Motor neuron (in vitro differentiated cells): ENCODE measurements at regions not wholly inside any gene's neighbourhood (a gene's known extent, or its start where the extent isn't known, plus 50 kb on each side); places are given as distances from the start of the nearest gene placed in this dataset.
"Not testable (repeated sequence)": the region's sequence is repeated elsewhere in the genome, so short reads cannot be mapped to it uniquely, and the experiment has no call there.

Experiments used
- ATAC-seq, 8 experiments: fragments of 200-7000 bp; cut with Tn5 transposase; replicated peaks in 6 of 8; 2 replicates each; pipeline ENCODE4 v1.8.0; 2021; ENCODE audit warnings: mild to moderate bottlenecking in 8 of 8, moderate library complexity in 8 of 8
- H3K27ac ChIP-seq, 2 donors: fragments of 250-450 bp; sonication (Bioruptor Pico); 2 replicates each; pipeline ENCODE4 v1.9.0; 2021; ENCODE audit warnings: antibody characterized with exemption in 2 of 2, mild to moderate bottlenecking in 2 of 2, moderate library complexity in 1 of 2
- H3K4me1 ChIP-seq, 2 donors: fragments of 250-450 bp; sonication (Bioruptor Pico); replicated peaks in 1 of 2; 2 replicates each; pipeline ENCODE4 v1.6.1; 2021; ENCODE audit warnings: antibody characterized with exemption in 2 of 2, mild to moderate bottlenecking in 2 of 2, moderate library complexity in 1 of 2
- H3K4me3 ChIP-seq, 5 donors: fragments of 250-450 bp; sonication (Bioruptor Pico); 2 replicates each; pipeline ENCODE4 v1.9.0; 2021; ENCODE audit warnings: antibody characterized with exemption in 5 of 5, mild to moderate bottlenecking in 5 of 5, moderate library complexity in 4 of 5
- WGBS, 10 experiments: fragments of 450-650 bp; shearing (Covaris generic); methylation state at CpG; one replicate each; pipeline ENCODE4 v1.0.0; 2022; 5-methylcytosine and 5-hydroxymethylcytosine counted together
- in situ Hi-C, 9 experiments: fragments of 400-800 bp; cut with MboI; loops; one replicate each; pipeline ENCODE4 v1.15.0; 2021; ENCODE audit warnings: low sequenced_read_pairs in 9 of 9, low pct_unique_long_range_greater_than_20kb in 2 of 9; ENCODE audit not compliant: unreplicated experiment in 9 of 9

DNA sequence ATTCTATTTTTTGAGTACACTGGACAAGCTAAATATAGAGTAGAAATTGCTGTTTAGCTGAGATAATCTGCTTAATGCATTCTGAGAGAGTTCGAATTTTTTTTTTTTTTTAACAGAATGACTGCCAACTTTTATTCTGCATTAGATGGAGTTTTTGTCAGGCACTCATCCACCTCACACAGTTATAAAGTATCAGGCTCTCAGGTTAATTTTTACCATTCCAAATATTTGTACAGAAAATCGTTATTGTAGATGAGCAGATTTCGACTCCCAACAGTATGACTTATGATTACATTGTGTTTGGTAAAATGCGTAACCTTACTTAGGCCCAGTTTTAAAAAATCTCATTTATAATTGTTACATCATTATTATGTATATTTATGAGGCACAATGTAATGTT lies 1731.0 kb downstream of the GRIK2 start:
- in situ Hi-C loops: no loop called here
- no peak overlapping the region for H3K27ac ChIP-seq
- WGBS, 10 experiments: 20 to 100% (median 61%) methylated on average over 1 to 4 of the region's 4 CpGs; no CpG with 5 or more reads in 2 of the 10 experiments
- H3K4me1 ChIP-seq: no peaks in the 10 kb centered on the region
- no peak overlapping the region for H3K4me3 ChIP-seq
- ATAC-seq: no peak

DNA sequence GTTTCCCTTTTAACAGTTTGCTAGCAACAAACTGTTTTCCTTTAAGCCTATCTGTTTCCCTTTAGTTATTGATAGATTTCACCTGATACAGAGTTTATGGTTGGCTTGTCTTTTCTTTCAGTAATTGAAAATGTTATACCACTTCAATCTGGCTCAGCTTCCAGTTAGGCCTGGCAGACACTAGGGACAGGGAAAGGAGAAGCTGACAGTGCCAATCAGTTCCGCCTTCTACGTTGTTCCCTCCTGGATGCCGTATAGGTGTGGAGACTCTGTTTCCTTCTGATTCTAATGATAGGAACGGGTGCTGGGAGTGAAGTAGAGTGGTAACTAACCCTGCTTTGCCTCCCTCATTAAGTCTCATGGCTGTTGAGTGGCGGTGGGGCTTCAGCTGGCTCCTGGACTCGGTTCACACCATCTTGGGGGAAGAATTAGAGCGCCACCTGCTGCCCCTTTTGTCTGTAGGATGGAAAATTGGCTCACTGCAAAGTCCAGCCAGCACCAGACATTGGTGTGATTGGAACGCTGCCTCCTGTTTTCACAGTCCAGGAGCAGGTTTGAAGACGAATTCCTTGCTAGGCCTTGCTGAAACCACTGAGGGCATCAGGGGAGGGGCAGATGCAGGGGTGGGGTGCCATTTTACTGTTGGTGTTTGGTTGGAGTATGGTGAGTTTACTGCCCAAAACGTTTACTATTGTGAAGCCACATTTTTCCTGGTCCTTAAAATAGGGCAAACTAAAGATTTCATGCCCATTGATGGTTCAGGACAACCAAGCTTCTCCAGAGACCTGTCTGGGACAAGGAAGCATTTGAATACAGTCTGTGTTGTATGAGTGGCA lies 1729.5 kb downstream of the GRIK2 start:
- Histone ChIP-seq H3K4me3 (no peak overlapping the region), H3K4me1 (no peaks in the 10 kb centered on the region), H3K27ac (no peak overlapping the region)
- WGBS, 10 experiments: 0 to 80% (median 43%) methylated on average over 1 to 8 of the region's 10 CpGs; no CpG with 5 or more reads in 3 of the 10 experiments
- ATAC-seq: peak; percentile 26 to 99 (median 68)
- in situ Hi-C loops: no loop called here

DNA sequence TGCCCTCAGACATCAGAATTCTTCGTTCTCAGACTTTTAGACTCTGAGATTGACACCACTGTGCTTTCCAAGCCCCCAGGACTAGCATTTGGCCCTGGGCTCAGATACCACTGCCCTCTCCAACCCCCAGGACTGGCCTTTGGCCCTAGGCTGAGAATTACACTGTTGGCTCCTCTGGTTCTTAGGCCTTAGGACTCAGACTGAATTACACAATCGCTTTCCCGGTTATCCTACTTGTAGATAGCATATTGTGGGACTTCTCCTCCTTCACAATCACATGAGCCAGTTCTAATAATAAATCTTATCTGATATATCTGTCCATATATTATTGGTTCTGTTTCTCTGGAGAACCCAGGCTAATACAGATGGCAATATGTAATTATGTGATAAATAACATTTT lies 1725.5 kb downstream of the GRIK2 start:
- ATAC-seq: no peak
- Histone ChIP-seq H3K4me3 (no peak overlapping the region), H3K4me1 (no peaks in the 10 kb centered on the region), H3K27ac (no peak overlapping the region)
- WGBS, 10 experiments: 4 to 100% (median 83%) methylated on average over 1 to 3 of the region's 3 CpGs; no CpG with 5 or more reads in 3 of the 10 experiments
- in situ Hi-C loops: no loop called here

DNA sequence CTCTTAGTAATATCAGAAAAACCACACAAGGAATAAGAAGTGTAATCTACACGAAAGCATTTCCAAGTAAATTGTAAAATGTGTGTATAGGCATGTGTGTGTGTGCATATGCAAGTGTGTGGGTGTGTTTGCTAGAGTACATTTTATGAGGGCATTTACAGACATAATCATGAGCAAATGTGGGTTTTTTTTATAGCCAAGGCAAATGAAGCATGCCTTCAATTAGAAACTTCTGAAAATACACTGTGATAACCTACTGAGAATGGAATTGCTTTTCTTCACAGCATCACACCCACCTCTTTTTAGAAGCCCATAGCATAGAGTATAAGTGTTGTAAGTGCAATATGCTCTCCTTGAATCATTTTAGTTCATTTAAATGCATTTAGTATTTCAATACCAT lies 1721.1 kb downstream of the GRIK2 start:
- 0 to 100% (median 45%) methylated on average over 1 of the region's 1 CpG; no CpG with 5 or more reads in 4 of the 10 experiments for WGBS, 10 experiments
- Histone ChIP-seq H3K4me3 (no peak overlapping the region), H3K4me1 (no peaks in the 10 kb centered on the region), H3K27ac (no peak overlapping the region)
- ATAC-seq: peak in 2 of 8 experiments; percentile 47 to 89
- in situ Hi-C loops: no loop called here

DNA sequence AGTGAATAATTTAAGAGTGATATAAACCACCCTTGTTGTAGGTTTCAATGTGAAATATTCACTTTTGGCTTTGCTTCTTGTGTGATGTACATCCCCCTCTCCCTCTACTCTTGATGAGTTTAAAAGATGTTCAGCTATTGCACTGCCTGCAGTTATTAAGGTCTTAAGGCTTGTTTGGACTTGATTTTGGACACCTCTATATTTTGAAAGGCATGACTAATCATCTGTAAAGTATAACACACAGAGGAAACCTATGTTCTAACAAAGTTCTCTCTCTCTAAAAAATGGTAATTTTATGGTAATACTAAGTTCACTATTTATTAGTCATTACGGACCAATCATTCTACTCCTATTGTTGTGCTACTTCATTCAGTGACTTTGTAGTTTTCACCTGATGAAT lies 1719.9 kb downstream of the GRIK2 start:
- WGBS, 10 experiments: 11 to 100% (median 87%) methylated on average over 1 of the region's 1 CpG; no CpG with 5 or more reads in 4 of the 10 experiments
- no peak for ATAC-seq
- H3K4me1 ChIP-seq: no peaks in the 10 kb centered on the region
- no peak overlapping the region for H3K27ac ChIP-seq
- no peak overlapping the region for H3K4me3 ChIP-seq
- in situ Hi-C loops: no loop called here

DNA sequence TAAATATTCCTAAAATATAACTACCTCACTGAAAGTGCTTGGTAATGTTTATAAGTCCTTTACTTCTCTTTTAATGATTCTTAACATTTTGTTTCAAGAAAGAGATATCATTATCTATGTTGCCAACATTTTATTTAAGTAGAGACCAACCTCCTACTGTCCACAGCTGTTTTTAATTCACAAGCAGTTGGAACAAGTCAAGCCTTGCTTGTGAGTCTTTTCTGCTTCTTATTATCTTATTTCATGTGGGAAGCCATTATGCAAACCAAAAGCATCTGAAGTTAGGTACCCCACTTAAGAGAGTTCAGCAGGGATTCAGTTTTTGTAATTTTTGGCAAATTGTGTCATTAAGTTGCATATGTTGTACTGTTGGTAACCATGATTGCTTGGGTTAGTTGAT lies 1714.5 kb downstream of the GRIK2 start:
- H3K4me1 ChIP-seq: no peaks in the 10 kb centered on the region
- no peak overlapping the region for H3K27ac ChIP-seq
- no peak overlapping the region for H3K4me3 ChIP-seq
- in situ Hi-C loops: no loop called here
- ATAC-seq: no peak

DNA sequence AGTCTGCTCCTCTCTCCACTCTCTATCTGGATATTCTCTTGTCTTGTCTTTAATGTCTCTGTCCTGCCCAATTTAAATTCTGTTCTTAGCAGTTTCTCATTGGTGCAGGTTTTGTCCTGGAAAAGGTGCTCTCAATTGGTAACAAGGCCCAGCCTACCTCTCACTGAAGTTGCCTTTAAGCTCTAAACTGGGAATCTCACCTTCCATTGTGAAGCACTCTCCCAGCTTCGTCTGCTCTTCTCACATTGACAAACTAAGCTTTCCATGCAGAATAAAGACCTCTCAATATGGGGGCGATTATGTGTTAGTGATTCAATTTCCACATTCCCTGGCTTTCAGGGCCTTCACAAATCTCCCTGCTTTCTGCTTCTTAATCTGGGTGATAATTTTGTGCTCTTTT lies 1712.2 kb downstream of the GRIK2 start:
- no peak for ATAC-seq
- no peak overlapping the region for H3K27ac ChIP-seq
- H3K4me3 ChIP-seq: no peak overlapping the region
- in situ Hi-C loops: no loop called here
- WGBS, 10 experiments: 0 to 88% (median 40%) methylated on average over 1 to 2 of the region's 2 CpGs; no CpG with 5 or more reads in 3 of the 10 experiments
- no peaks in the 10 kb centered on the region for H3K4me1 ChIP-seq

DNA sequence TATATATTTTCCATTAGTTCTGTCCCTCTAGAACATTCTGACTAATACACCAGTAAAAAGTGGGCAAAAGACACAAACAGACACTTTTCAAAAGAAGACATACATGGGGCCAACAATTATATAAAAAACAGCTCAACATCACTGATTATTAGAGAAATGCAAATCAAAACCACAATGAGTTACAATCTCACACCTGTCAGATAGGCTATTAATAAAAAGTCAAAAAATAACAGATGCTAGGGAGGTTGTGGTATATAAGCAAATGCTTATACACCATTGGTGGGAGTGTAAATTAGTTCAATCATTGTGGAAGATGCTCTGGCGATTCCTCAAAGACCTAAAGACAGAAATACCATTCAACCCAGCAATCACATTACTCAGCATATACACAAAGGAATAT lies 1707.8 kb downstream of the GRIK2 start:
- Histone ChIP-seq H3K4me3 (no peak overlapping the region), H3K4me1 (no peaks in the 10 kb centered on the region), H3K27ac (no peak overlapping the region)
- in situ Hi-C loops: no loop called here
- WGBS, 10 experiments: 0 to 100% (median 43%) methylated on average over 1 of the region's 1 CpG; no CpG with 5 or more reads in 4 of the 10 experiments
- no peak for ATAC-seq

DNA sequence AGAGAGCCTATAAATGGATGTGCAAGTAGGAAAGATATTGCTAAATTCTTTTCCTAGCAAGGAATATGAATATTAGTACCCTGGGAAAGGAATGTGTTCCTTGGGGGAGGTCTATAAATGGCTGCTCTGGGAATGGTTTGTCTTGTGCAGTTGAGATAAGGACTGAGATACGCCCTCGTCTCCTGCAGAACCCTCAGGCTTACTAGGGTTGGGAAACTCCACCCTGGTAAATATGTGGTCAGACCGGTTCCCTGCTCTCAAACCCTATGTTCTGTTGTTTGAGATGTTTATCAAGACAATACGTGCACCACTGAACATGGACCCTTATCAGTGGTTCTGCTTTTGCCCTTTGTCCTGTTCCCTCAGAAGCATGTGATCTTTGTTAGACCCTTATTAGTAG lies 1698.9 kb downstream of the GRIK2 start:
- ATAC-seq, H3K4me1 ChIP-seq, in situ Hi-C loops, H3K27ac ChIP-seq, H3K4me3 ChIP-seq: not testable (repeated sequence)
- WGBS, 10 experiments: 40 to 100% (median 92%) methylated on average over 1 to 2 of the region's 4 CpGs; no CpG with 5 or more reads in 7 of the 10 experiments

DNA sequence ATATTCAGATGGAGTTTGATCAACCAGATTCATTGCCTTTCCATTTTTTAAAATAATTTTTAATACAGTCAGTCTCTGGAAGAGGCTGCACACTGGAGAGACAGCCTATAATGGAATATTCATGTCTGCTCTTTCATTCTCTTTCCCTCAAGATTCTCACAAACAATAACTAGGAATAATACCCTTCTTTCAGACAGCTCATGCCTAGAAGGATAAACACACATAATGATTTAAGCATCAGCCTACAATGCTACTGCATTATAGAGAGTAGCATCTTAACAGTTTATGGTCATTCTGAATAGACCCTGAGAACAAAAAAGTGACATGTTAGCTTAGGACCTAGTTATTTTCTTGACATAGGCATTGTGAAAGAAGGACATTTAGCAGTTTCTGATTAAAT lies 1692.3 kb downstream of the GRIK2 start:
- H3K4me1 ChIP-seq: no peaks in the 10 kb centered on the region
- no peak overlapping the region for H3K27ac ChIP-seq
- in situ Hi-C loops: no loop called here
- no peak overlapping the region for H3K4me3 ChIP-seq
- peak in 2 of 8 experiments; percentile 13 to 52 for ATAC-seq

DNA sequence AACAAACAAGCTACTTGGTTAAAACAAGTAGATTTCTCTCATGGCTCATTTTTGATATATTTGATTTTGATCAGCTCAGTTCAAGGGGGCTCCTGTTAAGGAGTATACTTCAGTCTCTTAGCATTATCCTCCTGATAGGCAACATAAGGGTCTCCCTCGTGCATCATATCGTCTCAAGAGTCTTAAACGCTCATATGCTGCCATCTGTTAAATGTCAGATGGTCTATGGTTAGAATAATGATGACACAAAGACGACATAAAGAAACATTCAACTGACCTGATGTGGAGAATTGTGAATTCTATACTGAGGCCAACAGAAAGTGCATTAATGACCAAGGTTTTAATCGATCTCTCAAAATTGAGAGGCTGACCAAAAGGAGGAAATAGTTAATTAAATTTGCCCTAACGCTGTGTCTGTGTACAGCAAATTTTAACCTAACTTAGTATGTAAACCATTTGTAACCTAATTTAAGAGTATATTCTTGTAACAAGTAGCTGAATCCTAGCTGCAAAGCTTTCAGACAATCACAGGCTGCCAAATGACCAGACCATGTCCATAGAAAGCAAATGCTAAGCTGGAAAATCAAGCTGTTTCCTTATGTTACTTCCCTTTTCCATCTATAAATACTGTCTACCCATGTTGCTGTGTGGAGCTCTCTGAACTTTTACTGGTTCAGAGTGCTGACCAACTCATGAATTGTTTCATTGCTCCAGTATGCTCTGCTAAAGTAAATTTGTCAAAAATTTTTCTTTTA lies 1688.5 kb downstream of the GRIK2 start:
- in situ Hi-C loops: no loop called here
- 0 to 100% (median 64%) methylated on average over 1 to 6 of the region's 6 CpGs; no CpG with 5 or more reads in 1 of the 10 experiments for WGBS, 10 experiments
- no peak overlapping the region for H3K27ac ChIP-seq

DNA sequence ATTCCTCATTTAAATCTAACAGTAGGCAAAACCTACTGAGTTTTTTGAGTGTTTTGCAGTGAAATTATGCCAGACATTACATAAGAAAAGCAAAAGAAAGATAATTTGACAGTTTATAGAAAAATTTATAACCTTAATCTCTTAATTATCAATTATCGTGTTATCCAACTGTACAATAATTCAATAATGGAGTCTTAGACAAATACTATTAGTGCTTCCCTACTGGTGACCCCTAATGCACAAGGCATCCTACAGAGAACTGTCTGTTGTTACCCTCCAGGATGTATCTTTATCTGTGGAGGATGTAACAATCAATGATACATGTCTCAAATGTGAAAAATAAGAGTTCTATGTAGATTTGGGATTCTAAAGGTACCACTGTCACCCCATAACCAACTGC lies 1687.6 kb downstream of the GRIK2 start:
- in situ Hi-C loops: no loop called here
- WGBS, 10 experiments: 25 to 100% (median 80%) methylated on average over 1 of the region's 1 CpG; no CpG with 5 or more reads in 2 of the 10 experiments
- ATAC-seq: no peak
- H3K4me3 ChIP-seq: no peak overlapping the region
- H3K4me1 ChIP-seq: no peaks in the 10 kb centered on the region
- H3K27ac ChIP-seq: no peak overlapping the region

More for the DNA sequence above, 1688.5 kb downstream of the GRIK2 start:
- no peak for ATAC-seq
- Histone ChIP-seq H3K4me1 (no peaks in the 10 kb centered on the region), H3K4me3 (no peak overlapping the region)

DNA sequence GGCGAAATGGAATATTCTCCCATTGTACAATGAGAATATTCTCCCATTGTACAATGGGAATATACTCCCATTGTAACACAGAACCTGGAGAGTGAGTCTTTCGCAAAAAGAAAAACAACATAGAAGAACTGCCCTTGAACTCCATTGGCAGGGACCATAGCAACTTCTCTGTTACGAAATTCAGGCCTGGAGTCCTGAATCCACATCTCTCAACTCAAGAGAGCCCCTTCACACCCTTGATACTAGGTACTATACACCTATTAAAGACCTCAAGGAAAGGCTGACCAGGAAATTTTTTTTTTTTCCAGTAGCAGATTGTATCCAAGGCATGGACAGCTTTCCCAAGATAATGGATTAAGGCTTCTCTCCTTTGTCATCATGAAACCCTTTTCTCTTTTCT lies 1687.0 kb downstream of the GRIK2 start:
- no peak for ATAC-seq
- H3K27ac ChIP-seq: no peak overlapping the region
- in situ Hi-C loops: no loop called here
- H3K4me3 ChIP-seq: no peak overlapping the region
- H3K4me1 ChIP-seq: no peaks in the 10 kb centered on the region
- 0 to 94% (median 68%) methylated on average over 1 to 3 of the region's 3 CpGs; no CpG with 5 or more reads in 2 of the 10 experiments for WGBS, 10 experiments
